K562 (cell line): ENCODE measurements at regions not wholly inside any gene's neighbourhood (a gene's known extent, or its start where the extent isn't known, plus 50 kb on each side); places are given as distances from the start of the nearest gene placed in this dataset.

Experiments used
- ARID1B ChIP-seq: fragments of 450-650 bp; IDR thresholded peaks from 2 replicates; pipeline ENCODE4 v1.6.1; 2016; ENCODE audit warnings: antibody characterized with exemption, mild to moderate bottlenecking, inconsistent platforms
- C11orf30 ChIP-seq: fragments of 450-650 bp; IDR thresholded peaks from 2 replicates; pipeline ENCODE4 v1.6.1; 2016; ENCODE audit warnings: low read depth, mild to moderate bottlenecking
- FOXK1 ChIP-seq: sonication (generic); formaldehyde crosslinking; IDR thresholded peaks from 2 replicates; pipeline ENCODE4 v1.8.0; 2022; ENCODE audit warnings: missing genetic modification reagents, mild to moderate bottlenecking, borderline replicate concordance
- GATAD2B ChIP-seq: fragments of 450-650 bp; IDR thresholded peaks from 2 replicates; pipeline ENCODE4 v1.6.1; 2017; ENCODE audit warnings: mild to moderate bottlenecking, borderline replicate concordance
- NFE2L1 ChIP-seq: fragments of 450-650 bp; IDR thresholded peaks from 2 replicates; pipeline ENCODE4 v1.6.1; 2016; ENCODE audit warnings: missing genetic modification characterization, low read depth, mild to moderate bottlenecking, missing compliant biosample characterization, moderate library complexity, borderline replicate concordance
- RCOR1 ChIP-seq, 2 experiments: IDR thresholded peaks; 2 replicates each; pipeline ENCODE4 v1.6.1; 2012; ENCODE audit warnings: low read depth in 2 of 2, low read length in 2 of 2, borderline replicate concordance in 1 of 2, improper control_type of control experiment in 1 of 2
- TEAD4 ChIP-seq, 2 experiments: sonication (generic) in 1 of 2; formaldehyde crosslinking in 1 of 2; IDR thresholded peaks; 2 replicates each; pipeline versions ENCODE4 v1.6.1 to v1.8.0; 2012 to 2022; ENCODE audit warnings: borderline replicate concordance in 1 of 2, inconsistent platforms in 1 of 2, low read length in 1 of 2, mild to moderate bottlenecking in 1 of 2, missing genetic modification reagents in 1 of 2
- TF ChIP-seq, protein P1 (sequence below), 2 experiments: IDR thresholded peaks; 2 replicates each; pipeline ENCODE4 v1.6.1; 2011; ENCODE audit warnings: borderline replicate concordance in 1 of 2, control low read depth in 1 of 2, low read depth in 1 of 2, low read length in 1 of 2, mild to moderate bottlenecking in 1 of 2, mixed read lengths in 1 of 2, moderate library complexity in 1 of 2; ENCODE audit not compliant: insufficient read depth in 1 of 2, insufficient read length in 1 of 2, poor library complexity in 1 of 2, severe bottlenecking in 1 of 2; ENCODE audit errors: extremely low read depth in 1 of 2
- TF ChIP-seq, protein P2 (sequence below), 2 experiments: fragments of 450-650 bp; IDR thresholded peaks; 2 replicates each; pipeline ENCODE4 v1.6.1; 2016; ENCODE audit warnings: mild to moderate bottlenecking in 2 of 2, borderline replicate concordance in 1 of 2, low read depth in 1 of 2, moderate library complexity in 1 of 2

DNA sequence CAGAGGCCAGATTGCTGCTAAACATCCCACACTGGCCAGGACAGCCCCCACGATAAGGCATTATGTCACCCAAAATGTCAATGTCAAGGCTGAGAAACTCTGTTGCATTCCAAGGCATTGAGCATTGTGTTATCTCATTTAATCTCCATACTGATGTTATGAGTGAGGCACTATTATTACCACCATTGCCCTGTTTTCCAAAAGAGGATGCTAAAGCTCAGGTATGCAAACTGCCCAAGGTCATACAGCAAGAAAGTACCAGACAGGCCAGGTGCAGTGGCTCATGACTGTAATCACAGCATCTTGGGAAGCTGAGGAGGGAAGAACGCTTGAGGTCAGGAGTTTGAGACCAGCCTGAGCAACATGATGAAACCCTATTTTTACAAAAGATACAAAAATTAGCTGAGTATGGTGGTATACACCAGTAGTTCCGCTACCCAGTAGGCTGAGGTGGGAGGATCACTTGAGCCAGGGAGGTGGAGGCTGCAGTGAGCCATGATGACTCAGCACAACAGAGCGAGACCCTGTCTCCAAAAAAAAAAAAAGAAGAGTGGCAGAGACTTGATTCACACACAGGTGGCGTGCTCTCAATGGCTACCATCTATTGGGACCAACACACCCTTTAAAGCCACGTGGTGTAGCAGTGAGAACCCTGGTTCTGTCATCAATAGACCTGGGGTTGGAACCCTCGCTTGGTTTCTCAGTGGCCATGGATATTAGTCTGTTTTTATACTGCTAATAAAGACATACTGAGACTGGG is 58.8 kb upstream of the GRIN2A start (continued):
- TF ChIP-seq, protein P1, sequence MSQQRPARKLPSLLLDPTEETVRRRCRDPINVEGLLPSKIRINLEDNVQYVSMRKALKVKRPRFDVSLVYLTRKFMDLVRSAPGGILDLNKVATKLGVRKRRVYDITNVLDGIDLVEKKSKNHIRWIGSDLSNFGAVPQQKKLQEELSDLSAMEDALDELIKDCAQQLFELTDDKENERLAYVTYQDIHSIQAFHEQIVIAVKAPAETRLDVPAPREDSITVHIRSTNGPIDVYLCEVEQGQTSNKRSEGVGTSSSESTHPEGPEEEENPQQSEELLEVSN (IDR thresholded peaks at IDR 0.05; ENCODE audit: borderline replicate concordance in 1 of 2, extremely low read depth in 1 of 2, insufficient read depth in 1 of 2, insufficient read length in 1 of 2, low read depth in 1 of 2, low read length in 1 of 2, poor library complexity in 1 of 2, severe bottlenecking in 1 of 2), result peak in 1 of 2 experiments; percentile 4
- TF ChIP-seq FOXK1 (CRISPR knock-in tag) (no peak), NFE2L1 (peak; percentile 61), C11orf30 (peak; percentile 97), ARID1B (peak; percentile 35; the same call in 1 of the 2 replicates), TEAD4 (IDR thresholded peaks at IDR 0.05; ENCODE audit: low read length) (no peak), TEAD4 (CRISPR knock-in tag; IDR thresholded peaks at IDR 0.05; ENCODE audit: borderline replicate concordance) (no peak), RCOR1 (IDR thresholded peaks at IDR 0.05; ENCODE audit: borderline replicate concordance in 1 of 2, low read depth in 2 of 2, low read length in 2 of 2) (0 out of 4 replicates have a peak, but pooled peaks of 1 of the 2 experiments have one; percentile 12), GATAD2B (no peak)
- TF ChIP-seq, protein P2, sequence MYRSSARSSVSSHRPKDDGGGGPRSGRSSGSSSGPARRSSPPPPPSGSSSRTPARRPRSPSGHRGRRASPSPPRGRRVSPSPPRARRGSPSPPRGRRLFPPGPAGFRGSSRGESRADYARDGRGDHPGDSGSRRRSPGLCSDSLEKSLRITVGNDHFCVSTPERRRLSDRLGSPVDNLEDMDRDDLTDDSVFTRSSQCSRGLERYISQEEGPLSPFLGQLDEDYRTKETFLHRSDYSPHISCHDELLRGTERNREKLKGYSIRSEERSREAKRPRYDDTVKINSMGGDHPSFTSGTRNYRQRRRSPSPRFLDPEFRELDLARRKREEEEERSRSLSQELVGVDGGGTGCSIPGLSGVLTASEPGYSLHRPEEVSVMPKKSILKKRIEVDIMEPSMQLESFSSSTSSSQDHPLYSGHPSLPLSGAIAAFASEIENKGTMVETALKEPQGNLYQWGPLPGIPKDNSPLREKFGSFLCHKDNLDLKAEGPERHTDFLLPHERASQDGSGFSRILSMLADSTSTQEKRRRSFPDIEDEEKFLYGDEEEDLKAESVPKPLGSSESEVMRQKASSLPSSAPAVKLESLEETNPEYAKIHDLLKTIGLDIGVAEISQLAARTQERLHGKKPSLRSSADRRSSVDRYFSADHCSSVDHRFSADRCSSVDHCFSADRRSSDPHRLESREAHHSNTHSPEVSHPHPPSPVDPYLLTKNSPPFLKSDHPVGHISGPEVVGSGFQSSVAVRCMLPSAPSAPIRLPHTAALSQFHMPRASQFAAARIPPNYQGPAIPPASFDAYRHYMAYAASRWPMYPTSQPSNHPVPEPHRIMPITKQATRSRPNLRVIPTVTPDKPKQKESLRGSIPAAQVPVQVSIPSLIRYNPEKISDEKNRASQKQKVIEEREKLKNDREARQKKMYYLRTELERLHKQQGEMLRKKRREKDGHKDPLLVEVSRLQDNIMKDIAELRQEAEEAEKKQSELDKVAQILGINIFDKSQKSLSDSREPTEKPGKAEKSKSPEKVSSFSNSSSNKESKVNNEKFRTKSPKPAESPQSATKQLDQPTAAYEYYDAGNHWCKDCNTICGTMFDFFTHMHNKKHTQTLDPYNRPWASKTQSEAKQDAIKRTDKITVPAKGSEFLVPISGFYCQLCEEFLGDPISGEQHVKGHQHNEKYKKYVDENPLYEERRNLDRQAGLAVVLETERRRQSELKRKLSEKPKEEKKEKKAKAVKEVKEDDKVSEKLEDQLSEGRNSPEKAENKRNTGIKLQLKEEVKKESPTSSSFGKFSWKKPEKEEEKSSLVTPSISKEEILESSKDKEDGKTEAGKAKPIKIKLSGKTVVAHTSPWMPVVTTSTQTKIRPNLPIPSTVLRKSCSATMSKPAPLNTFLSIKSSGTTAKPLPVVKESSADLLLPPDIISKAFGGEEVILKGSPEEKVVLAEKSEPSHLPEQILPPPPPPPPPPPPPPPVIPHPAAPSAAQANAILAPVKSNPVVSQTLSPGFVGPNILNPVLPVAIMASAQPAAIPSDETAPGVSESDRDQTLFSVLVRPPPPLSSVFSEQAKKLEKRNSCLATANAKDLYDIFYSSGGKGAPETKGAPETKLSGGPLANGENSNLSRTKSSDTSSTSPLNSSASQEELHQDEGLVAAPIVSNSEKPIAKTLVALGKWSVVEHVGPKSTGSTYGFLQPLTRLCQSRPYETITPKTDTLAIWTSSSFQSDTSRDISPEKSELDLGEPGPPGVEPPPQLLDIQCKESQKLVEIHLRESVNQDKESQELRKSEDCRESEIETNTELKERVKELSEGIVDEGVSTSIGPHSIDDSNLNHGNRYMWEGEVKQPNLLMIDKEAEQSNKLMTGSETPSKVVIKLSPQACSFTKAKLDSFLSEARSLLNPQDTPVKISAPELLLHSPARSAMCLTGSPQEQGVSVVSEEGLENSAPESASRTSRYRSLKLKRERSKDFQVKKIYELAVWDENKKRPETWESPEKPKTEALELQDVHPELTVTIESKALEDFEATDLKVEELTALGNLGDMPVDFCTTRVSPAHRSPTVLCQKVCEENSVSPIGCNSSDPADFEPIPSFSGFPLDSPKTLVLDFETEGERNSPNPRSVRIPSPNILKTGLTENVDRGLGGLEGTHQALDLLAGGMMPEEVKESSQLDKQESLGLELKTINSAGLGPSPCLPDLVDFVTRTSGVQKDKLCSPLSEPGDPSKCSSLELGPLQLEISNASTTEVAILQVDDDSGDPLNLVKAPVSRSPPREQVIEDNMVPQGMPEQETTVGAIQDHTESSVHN (IDR thresholded peaks at IDR 0.05; ENCODE audit: borderline replicate concordance in 1 of 2, low read depth in 1 of 2), result no peak
